Prostate gland (tissue), 2 donors: ENCODE measurements at regions not wholly inside any gene's neighbourhood (a gene's known extent, or its start where the extent isn't known, plus 50 kb on each side); places are given as distances from the start of the nearest gene placed in this dataset.

ENCODE experiments used
- DNase-seq: peaks from one replicate; pipeline ENCODE4 v3.0.0-alpha.2; 2019; ENCODE audit warnings: low spot score
- H3K27ac ChIP-seq, 2 donors: fragments of 200-600 bp; sonication (generic); 2 replicates each; pipeline ENCODE4 v1.5.1; 2017 to 2019
- H3K27me3 ChIP-seq: fragments of 200-600 bp; sonication (generic); replicated peaks from 2 replicates; pipeline ENCODE4 v1.5.1; 2019; ENCODE audit not compliant: insufficient read depth
- H3K36me3 ChIP-seq, 2 donors: fragments of 200-600 bp; sonication (generic); 1 replicate in 1 of 2; 2 replicates in 1 of 2; pipeline versions ENCODE4 v1.5.1 to v1.8.1; 2017 to 2019
- H3K4me1 ChIP-seq: fragments of 200-600 bp; sonication (generic); replicated peaks from 2 replicates; pipeline ENCODE4 v1.5.1; 2019
- H3K4me3 ChIP-seq, 2 donors: fragments of 200-600 bp; sonication (generic); 2 replicates each; pipeline ENCODE4 v1.5.1; 2017 to 2019
- H3K9me3 ChIP-seq: fragments of 200-600 bp; sonication (generic); 2 replicates; pipeline ENCODE4 v1.5.1; 2017
- POLR2A ChIP-seq: fragments of 450-650 bp; IDR thresholded peaks from one replicate; pipeline ENCODE4 v1.6.1; 2016; ENCODE audit warnings: antibody characterized with exemption, mild to moderate bottlenecking
- POLR2AphosphoS5 ChIP-seq: sonication (generic); formaldehyde crosslinking; IDR thresholded peaks from one replicate; pipeline ENCODE4 v1.6.1; 2017; ENCODE audit warnings: antibody characterized with exemption
- WGBS: methylation state at CpG from one replicate; pipeline ENCODE4 v1.1.5; 2018; 5-methylcytosine and 5-hydroxymethylcytosine counted together
- intact Hi-C: fragments of 100-400 bp; cut with DNase I; formaldehyde crosslinking; loops from one replicate; pipeline ENCODE4 v1.14.2; 2022
- TF ChIP-seq, protein P1 (sequence below), 4 experiments: fragments of 200-600 bp in 2 of 4; fragments of 450-650 bp in 2 of 4; sonication (generic) in 2 of 4; IDR thresholded peaks; 1 replicate in 3 of 4; 2 replicates in 1 of 4; pipeline ENCODE4 v1.5.1; 2016 to 2019; ENCODE audit warnings: antibody characterized with exemption in 4 of 4, mild to moderate bottlenecking in 2 of 4, moderate library complexity in 2 of 4

DNA sequence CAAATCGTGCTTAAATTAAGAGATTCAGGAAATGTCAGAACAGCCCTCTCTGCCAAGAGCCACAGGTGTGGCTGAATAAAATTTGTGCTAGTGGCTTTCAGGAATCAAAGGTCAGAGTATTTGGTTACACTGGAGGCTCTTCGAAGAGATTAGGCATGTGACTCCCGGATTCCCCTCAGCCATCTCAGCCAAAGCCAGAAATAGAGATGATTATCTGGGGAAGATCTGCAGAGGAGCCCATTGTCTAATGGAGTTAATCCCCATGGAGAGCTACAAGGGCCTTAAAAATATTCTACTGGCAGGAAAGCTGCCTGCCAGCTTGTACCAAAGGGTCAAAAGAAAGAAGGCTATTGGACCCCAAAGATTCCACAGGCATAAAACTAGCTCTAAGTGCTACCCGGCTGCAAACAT lies 1259.5 kb downstream of the TBC1D22A start:
- Histone ChIP-seq H3K36me3 (no peaks in the 10 kb centered on the region), H3K27ac (no peak overlapping the region), H3K4me3 (no peak overlapping the region), H3K27me3 (peaks cover 10% of the 10 kb centered on the region), H3K9me3 (no peaks in the 10 kb centered on the region), H3K4me1 (no peaks in the 10 kb centered on the region)
- 58% methylated on average over 4 of the region's 4 CpGs for WGBS
- DNase-seq, result no peak
- TF ChIP-seq POLR2A, result no peak
- TF ChIP-seq, protein P1, sequence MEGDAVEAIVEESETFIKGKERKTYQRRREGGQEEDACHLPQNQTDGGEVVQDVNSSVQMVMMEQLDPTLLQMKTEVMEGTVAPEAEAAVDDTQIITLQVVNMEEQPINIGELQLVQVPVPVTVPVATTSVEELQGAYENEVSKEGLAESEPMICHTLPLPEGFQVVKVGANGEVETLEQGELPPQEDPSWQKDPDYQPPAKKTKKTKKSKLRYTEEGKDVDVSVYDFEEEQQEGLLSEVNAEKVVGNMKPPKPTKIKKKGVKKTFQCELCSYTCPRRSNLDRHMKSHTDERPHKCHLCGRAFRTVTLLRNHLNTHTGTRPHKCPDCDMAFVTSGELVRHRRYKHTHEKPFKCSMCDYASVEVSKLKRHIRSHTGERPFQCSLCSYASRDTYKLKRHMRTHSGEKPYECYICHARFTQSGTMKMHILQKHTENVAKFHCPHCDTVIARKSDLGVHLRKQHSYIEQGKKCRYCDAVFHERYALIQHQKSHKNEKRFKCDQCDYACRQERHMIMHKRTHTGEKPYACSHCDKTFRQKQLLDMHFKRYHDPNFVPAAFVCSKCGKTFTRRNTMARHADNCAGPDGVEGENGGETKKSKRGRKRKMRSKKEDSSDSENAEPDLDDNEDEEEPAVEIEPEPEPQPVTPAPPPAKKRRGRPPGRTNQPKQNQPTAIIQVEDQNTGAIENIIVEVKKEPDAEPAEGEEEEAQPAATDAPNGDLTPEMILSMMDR (IDR thresholded peaks at IDR 0.05), result no peak
- TF ChIP-seq POLR2AphosphoS5, result no peak
- intact Hi-C loops, result no loop called here

DNA sequence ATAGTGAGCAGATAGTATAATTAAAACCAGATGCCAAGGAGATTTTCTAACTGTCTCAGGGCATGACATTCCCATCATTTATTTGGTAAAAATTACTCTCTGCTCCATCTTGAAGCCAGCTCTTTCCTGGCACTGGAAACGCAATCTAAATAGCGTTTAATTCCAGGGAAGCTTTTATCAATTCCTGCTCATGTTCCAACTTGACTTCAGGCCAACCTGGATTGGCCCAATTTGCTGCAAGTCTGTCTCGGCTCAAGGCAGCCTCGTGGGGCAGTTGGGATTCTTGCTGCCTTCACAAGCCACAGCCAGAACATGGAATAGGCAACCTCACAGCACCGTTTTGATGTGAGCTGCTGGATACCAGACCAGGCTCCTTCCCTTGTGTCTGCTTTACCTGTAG lies 1255.9 kb downstream of the TBC1D22A start:
- intact Hi-C loops, result no loop called here

DNA sequence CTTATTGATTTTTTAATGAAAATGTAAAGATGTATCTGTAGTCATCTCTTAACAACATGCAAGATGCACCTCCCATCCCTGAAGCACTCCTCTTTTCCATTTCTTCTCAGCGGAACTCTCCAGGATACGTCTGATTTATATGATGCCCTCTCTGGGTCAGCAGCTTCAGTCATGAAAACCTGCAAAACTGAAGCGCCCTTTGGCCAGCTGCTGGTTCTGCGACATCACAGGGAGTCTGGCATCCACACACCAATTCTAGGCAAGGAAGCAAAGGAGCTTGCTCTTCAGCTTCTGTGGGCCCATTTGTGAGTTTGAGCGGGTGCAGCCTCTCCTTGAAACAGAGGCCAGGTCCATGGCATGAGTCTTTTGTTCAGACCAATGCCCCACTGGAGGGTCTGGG lies 1253.3 kb downstream of the TBC1D22A start:
- DNase-seq, result no peak
- Histone ChIP-seq H3K27ac (no peak overlapping the region), H3K4me1 (no peaks in the 10 kb centered on the region), H3K4me3 (no peak overlapping the region), H3K27me3 (peaks cover 16% of the 10 kb centered on the region), H3K36me3 (no peaks in the 10 kb centered on the region), H3K9me3 (no peaks in the 10 kb centered on the region)
- intact Hi-C loops, result no loop called here
- WGBS, result 86% methylated on average over 5 of the region's 5 CpGs
- TF ChIP-seq, protein P1 (IDR thresholded peaks at IDR 0.05), result no peak
- TF ChIP-seq POLR2A (no peak), POLR2AphosphoS5 (no peak)

More for the DNA sequence above, 1255.9 kb downstream of the TBC1D22A start:
- Histone ChIP-seq H3K4me3 (no peak overlapping the region), H3K27ac (no peak overlapping the region), H3K9me3 (no peaks in the 10 kb centered on the region), H3K4me1 (no peaks in the 10 kb centered on the region), H3K36me3 (no peaks in the 10 kb centered on the region), H3K27me3 (peaks cover 16% of the 10 kb centered on the region)
- 36% methylated on average over 5 of the region's 5 CpGs for WGBS
- TF ChIP-seq POLR2AphosphoS5 (no peak), POLR2A (no peak)
- TF ChIP-seq, protein P1 (IDR thresholded peaks at IDR 0.05), result no peak
- DNase-seq, result no peak

DNA sequence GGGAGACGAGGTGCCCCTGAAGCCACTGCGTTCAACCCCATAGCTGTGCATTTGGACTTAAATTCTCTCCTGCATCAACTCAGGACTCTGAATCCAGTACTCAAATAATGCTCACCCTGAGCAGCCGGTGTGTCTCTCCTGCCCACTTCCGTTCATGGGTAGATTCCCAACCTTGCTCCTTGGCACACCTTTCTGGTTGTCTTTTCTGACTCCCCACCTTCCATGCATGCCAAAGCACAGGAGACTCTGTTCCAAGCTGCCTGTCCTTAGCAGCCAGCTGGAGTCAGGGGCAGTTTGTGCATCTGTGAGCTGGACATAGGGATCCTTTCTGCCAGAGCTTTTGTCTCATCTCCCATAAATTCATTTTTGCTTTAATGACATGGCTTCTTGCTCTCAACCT lies 1242.5 kb downstream of the TBC1D22A start:
- Histone ChIP-seq H3K9me3 (no peaks in the 10 kb centered on the region), H3K27me3 (peaks cover 3% of the 10 kb centered on the region), H3K27ac (no peak overlapping the region), H3K4me3 (no peak overlapping the region), H3K4me1 (no peaks in the 10 kb centered on the region), H3K36me3 (no peaks in the 10 kb centered on the region)
- no peak for DNase-seq
- 75% methylated on average over 4 of the region's 4 CpGs for WGBS
- intact Hi-C loops, result no loop called here
- no peak for TF ChIP-seq POLR2AphosphoS5
- TF ChIP-seq, protein P1 (IDR thresholded peaks at IDR 0.05), result no peak

DNA sequence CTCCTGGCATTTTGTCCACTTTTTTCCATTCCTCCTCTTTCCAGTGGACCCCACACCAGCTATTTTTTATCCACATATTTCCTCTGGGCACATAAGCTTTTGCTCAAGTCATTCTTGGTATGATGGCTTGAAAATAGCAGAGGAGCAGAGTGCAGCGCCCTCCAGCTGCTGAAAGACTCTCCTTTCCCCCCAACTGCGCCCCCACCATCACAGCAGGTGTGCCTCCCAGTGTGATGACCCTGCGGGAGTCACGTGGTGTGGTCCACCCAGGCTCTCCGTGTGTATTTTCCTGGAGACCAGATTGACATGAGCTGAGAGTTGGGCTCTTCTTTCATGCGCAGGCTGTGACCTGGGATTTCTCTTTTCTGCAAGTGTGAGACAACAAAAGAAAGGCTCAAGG lies 1241.6 kb downstream of the TBC1D22A start:
- Histone ChIP-seq H3K27ac (no peak overlapping the region), H3K9me3 (no peaks in the 10 kb centered on the region), H3K27me3 (peaks cover 3% of the 10 kb centered on the region), H3K36me3 (no peaks in the 10 kb centered on the region), H3K4me1 (no peaks in the 10 kb centered on the region), H3K4me3 (no peak overlapping the region)
- TF ChIP-seq POLR2A (no peak), POLR2AphosphoS5 (no peak)
- TF ChIP-seq, protein P1 (IDR thresholded peaks at IDR 0.05), result no peak
- intact Hi-C loops, result no loop called here
- 49% methylated on average over 6 of the region's 6 CpGs for WGBS
- no peak for DNase-seq
